HepG2 (cell line): ENCODE measurements at regions not wholly inside any gene's neighbourhood (a gene's known extent, or its start where the extent isn't known, plus 50 kb on each side); places are given as distances from the start of the nearest gene placed in this dataset.

Source experiments
- EZH2 ChIP-seq: conservative IDR thresholded peaks from 2 replicates; pipeline ENCODE4 v1.6.1; 2012; ENCODE audit warnings: mild to moderate bottlenecking, low read depth, low read length, moderate library complexity
- HCFC1 ChIP-seq: fragments of 150-350 bp; IDR thresholded peaks from 2 replicates; pipeline ENCODE4 v1.6.1; 2014; ENCODE audit warnings: low read depth, low read length
- JUN ChIP-seq: sonication (generic); formaldehyde crosslinking; IDR thresholded peaks from 2 replicates; pipeline ENCODE4 v1.4.0; 2020; ENCODE audit warnings: mild to moderate bottlenecking, missing genetic modification reagents
- MAF1 ChIP-seq: sonication (generic); formaldehyde crosslinking; IDR thresholded peaks from 2 replicates; pipeline ENCODE4 v1.5.0; 2020; ENCODE audit warnings: missing genetic modification reagents, borderline replicate concordance
- NFYB ChIP-seq: sonication (generic); formaldehyde crosslinking; IDR thresholded peaks from 2 replicates; pipeline ENCODE4 v1.4.0; 2020; ENCODE audit warnings: missing genetic modification reagents
- POLR2A ChIP-seq, 2 experiments: IDR thresholded peaks; 2 replicates each; pipeline ENCODE4 v1.6.1; 2011; ENCODE audit warnings: low read depth in 2 of 2, low read length in 2 of 2, mild to moderate bottlenecking in 1 of 2, moderate library complexity in 1 of 2; ENCODE audit not compliant: insufficient read depth in 1 of 2
- TCF7L2 ChIP-seq: IDR thresholded peaks from 2 replicates; pipeline ENCODE4 v1.6.1; 2011; ENCODE audit warnings: mild to moderate bottlenecking, low read depth, low read length, moderate library complexity
- ZBTB7A ChIP-seq: sonication (generic); formaldehyde crosslinking; IDR thresholded peaks from 2 replicates; pipeline ENCODE4 v1.8.0; 2022; ENCODE audit warnings: mild to moderate bottlenecking, missing genetic modification reagents
- TF ChIP-seq, protein P1 (sequence below): sonication (generic); formaldehyde crosslinking; IDR thresholded peaks from 2 replicates; pipeline ENCODE4 v1.5.0; 2020; ENCODE audit warnings: mild to moderate bottlenecking, missing genetic modification reagents, moderate library complexity
- TF ChIP-seq, protein P2 (sequence below): sonication (generic); formaldehyde crosslinking; IDR thresholded peaks from 2 replicates; pipeline ENCODE4 v1.8.1; 2023; ENCODE audit warnings: mild to moderate bottlenecking, missing genetic modification reagents, borderline replicate concordance

GRCh38 chr21:22346576-22346975, 1348.4 kb downstream of the NCAM2 start:
- TF ChIP-seq, protein P1, sequence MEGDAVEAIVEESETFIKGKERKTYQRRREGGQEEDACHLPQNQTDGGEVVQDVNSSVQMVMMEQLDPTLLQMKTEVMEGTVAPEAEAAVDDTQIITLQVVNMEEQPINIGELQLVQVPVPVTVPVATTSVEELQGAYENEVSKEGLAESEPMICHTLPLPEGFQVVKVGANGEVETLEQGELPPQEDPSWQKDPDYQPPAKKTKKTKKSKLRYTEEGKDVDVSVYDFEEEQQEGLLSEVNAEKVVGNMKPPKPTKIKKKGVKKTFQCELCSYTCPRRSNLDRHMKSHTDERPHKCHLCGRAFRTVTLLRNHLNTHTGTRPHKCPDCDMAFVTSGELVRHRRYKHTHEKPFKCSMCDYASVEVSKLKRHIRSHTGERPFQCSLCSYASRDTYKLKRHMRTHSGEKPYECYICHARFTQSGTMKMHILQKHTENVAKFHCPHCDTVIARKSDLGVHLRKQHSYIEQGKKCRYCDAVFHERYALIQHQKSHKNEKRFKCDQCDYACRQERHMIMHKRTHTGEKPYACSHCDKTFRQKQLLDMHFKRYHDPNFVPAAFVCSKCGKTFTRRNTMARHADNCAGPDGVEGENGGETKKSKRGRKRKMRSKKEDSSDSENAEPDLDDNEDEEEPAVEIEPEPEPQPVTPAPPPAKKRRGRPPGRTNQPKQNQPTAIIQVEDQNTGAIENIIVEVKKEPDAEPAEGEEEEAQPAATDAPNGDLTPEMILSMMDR (CRISPR knock-in tag): no peak
- TF ChIP-seq POLR2A (IDR thresholded peaks at IDR 0.05; ENCODE audit: insufficient read depth in 1 of 2, low read depth in 2 of 2, low read length in 2 of 2) (no peak), NFYB (CRISPR knock-in tag) (no peak), ZBTB7A (CRISPR knock-in tag) (no peak), EZH2 (no peak), TCF7L2 (no peak), HCFC1 (no peak), MAF1 (CRISPR knock-in tag) (no peak), JUN (no peak)
- TF ChIP-seq, protein P2, sequence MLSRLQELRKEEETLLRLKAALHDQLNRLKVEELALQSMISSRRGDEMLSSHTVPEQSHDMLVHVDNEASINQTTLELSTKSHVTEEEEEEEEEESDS (CRISPR knock-in tag): no peak
